ENCODE measurements at regions not wholly inside any gene's neighbourhood (a gene's known extent, or its start where the extent isn't known, plus 50 kb on each side); places are given as distances from the start of the nearest gene placed in this dataset.

DNA sequence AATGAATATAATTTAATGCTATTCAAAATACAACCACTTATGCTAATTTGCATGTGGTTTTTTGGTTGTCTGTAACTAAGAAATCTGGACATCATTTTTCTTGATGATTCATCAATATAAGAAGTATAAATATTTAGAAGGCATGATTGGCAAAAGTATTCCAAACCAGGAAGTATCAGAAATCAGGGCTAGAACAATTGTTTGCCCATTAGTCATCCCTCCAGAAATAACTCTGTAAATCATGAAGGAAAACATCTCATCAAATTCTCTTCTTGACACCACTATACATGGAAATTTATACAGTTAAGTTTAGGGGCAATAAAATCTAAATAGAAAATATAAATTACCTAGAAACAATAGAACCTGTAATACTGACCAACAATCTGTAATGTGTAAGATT, 554.7 kb upstream of the HS3ST5 start:
- dilution Hi-C loops (cut with MboI; ENCODE audit: extremely low pct_ligation_motif_present, low sequenced_read_pairs) = no loop called here
- TF ChIP-seq POLR2AphosphoS5 (IDR thresholded peaks at IDR 0.05; ENCODE audit: insufficient read depth, low read depth, low read length) = no peak
- no peak for TF ChIP-seq GATA2 (IDR thresholded peaks at IDR 0.05; ENCODE audit: insufficient read depth, insufficient read length, low read depth, low read length)
- TF ChIP-seq, protein P1, sequence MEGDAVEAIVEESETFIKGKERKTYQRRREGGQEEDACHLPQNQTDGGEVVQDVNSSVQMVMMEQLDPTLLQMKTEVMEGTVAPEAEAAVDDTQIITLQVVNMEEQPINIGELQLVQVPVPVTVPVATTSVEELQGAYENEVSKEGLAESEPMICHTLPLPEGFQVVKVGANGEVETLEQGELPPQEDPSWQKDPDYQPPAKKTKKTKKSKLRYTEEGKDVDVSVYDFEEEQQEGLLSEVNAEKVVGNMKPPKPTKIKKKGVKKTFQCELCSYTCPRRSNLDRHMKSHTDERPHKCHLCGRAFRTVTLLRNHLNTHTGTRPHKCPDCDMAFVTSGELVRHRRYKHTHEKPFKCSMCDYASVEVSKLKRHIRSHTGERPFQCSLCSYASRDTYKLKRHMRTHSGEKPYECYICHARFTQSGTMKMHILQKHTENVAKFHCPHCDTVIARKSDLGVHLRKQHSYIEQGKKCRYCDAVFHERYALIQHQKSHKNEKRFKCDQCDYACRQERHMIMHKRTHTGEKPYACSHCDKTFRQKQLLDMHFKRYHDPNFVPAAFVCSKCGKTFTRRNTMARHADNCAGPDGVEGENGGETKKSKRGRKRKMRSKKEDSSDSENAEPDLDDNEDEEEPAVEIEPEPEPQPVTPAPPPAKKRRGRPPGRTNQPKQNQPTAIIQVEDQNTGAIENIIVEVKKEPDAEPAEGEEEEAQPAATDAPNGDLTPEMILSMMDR (IDR thresholded peaks at IDR 0.05; ENCODE audit: extremely low read depth in 1 of 2, insufficient read depth in 1 of 2, low read depth in 1 of 2, low read length in 2 of 2) = no peak
- TF ChIP-seq, protein P2, sequence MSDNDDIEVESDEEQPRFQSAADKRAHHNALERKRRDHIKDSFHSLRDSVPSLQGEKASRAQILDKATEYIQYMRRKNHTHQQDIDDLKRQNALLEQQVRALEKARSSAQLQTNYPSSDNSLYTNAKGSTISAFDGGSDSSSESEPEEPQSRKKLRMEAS (IDR thresholded peaks at IDR 0.05; ENCODE audit: insufficient read depth, insufficient read length) = no peak
- no peak for TF ChIP-seq POLR2A (IDR thresholded peaks at IDR 0.05; ENCODE audit: low read depth, low read length)
- no peak for TF ChIP-seq FOS (IDR thresholded peaks at IDR 0.05; ENCODE audit: borderline replicate concordance, insufficient read depth, low read length)
- no peak for TF ChIP-seq JUN (IDR thresholded peaks at IDR 0.05; ENCODE audit: borderline replicate concordance, insufficient read depth, insufficient read length, low read depth)
- TF ChIP-seq EZH2 (IDR thresholded peaks at IDR 0.05; ENCODE audit: borderline replicate concordance, low read depth, low read length, severe bottlenecking) = no peak
- no peak for TF ChIP-seq MYC (IDR thresholded peaks at IDR 0.05; ENCODE audit: low read depth, low read length)
- BruUV-seq (replicated peaks) = no TSS peak

More for the DNA sequence above, 554.7 kb upstream of the HS3ST5 start:
- Histone ChIP-seq H3K4me2 (ENCODE audit: insufficient read depth, low read length) (no peak overlapping the region), H3K9ac (replicated peaks; ENCODE audit: extremely low read depth, insufficient read depth, low read length) (no peak overlapping the region), H3K9me1 (replicated peaks; ENCODE audit: control insufficient read depth, extremely low read depth, insufficient read depth, low read length) (no peaks in the 10 kb centered on the region), H4K20me1 (replicated peaks; ENCODE audit: control insufficient read depth, extremely low read depth, insufficient read depth, low read length) (no peaks in the 10 kb centered on the region), H3K4me1 (ENCODE audit: control insufficient read depth, extremely low read depth, insufficient read depth, low read length) (no peaks in the 10 kb centered on the region), H3K36me3 (ENCODE audit: control insufficient read depth in 2 of 2, extremely low read depth in 1 of 2, insufficient read depth in 2 of 2, low read length in 2 of 2) (no peaks in the 10 kb centered on the region), H3K27ac (ENCODE audit: insufficient read depth, low read depth, low read length) (no peak overlapping the region), H2AFZ (ENCODE audit: low read depth, low read length) (no peak overlapping the region), H3K9me3 (replicated peaks; ENCODE audit: control insufficient read depth, insufficient read depth, low read length) (no peaks in the 10 kb centered on the region), H3K79me2 (ENCODE audit: control insufficient read depth, insufficient read depth, low read length) (no peaks in the 10 kb centered on the region), H3K27me3 (ENCODE audit: control insufficient read depth in 2 of 2, insufficient read depth in 2 of 2, low read length in 2 of 2) (no peaks in the 10 kb centered on the region), H3K4me3 (replicated peaks in 1 of 3; ENCODE audit: insufficient read depth in 1 of 3, low read depth in 1 of 3, low read length in 3 of 3) (no peak overlapping the region)
- DNase-seq (ENCODE audit: low read depth, low spot score) = no peak
- ChIA-PET CTCF (no interaction called here), POLR2A (no interaction called here)
- FAIRE-seq = no peak
- intact Hi-C loops (cut with micrococcal nuclease) = no loop called here
